ENCODE measurements at regions not wholly inside any gene's neighbourhood (a gene's known extent, or its start where the extent isn't known, plus 50 kb on each side); places are given as distances from the start of the nearest gene placed in this dataset.

GRCh38 chr9:12133416-12133815 lies 559.8 kb upstream of the TYRP1 start:
- Histone ChIP-seq H3K9me2 (replicated peaks; ENCODE audit: low read length) (no peaks in the 10 kb centered on the region), H3K27me3 (ENCODE audit: low read length) (no peaks in the 10 kb centered on the region), H2AFZ (ENCODE audit: low read length) (no peak overlapping the region), H3K4me1 (ENCODE audit: insufficient read depth, low read length) (no peaks in the 10 kb centered on the region), H3K36me3 (ENCODE audit: low read depth, low read length) (no peaks in the 10 kb centered on the region), H3K4me3 (ENCODE audit: low read length) (no peak overlapping the region), H3K4me2 (ENCODE audit: low read length) (no peak overlapping the region), H4K20me1 (ENCODE audit: low read length) (no peaks in the 10 kb centered on the region), H3K9ac (ENCODE audit: low read length) (no peak overlapping the region), H3K9me3 (ENCODE audit: low read length) (no peaks in the 10 kb centered on the region), H3K27ac (ENCODE audit: low read length) (no peak overlapping the region), H3K79me2 (ENCODE audit: low read length) (no peaks in the 10 kb centered on the region), H3F3A (ENCODE audit: low read length, unreplicated experiment) (no peaks in the 10 kb centered on the region)
- intact Hi-C loops (cut with micrococcal nuclease): no loop called here
- DNase-seq (no peak), ATAC-seq (no peak)
- no TSS peak for BruUV-seq (replicated peaks)
- POLR2A ChIA-PET (ENCODE audit: unreplicated experiment): no interaction called here
- TF ChIP-seq, protein P1, sequence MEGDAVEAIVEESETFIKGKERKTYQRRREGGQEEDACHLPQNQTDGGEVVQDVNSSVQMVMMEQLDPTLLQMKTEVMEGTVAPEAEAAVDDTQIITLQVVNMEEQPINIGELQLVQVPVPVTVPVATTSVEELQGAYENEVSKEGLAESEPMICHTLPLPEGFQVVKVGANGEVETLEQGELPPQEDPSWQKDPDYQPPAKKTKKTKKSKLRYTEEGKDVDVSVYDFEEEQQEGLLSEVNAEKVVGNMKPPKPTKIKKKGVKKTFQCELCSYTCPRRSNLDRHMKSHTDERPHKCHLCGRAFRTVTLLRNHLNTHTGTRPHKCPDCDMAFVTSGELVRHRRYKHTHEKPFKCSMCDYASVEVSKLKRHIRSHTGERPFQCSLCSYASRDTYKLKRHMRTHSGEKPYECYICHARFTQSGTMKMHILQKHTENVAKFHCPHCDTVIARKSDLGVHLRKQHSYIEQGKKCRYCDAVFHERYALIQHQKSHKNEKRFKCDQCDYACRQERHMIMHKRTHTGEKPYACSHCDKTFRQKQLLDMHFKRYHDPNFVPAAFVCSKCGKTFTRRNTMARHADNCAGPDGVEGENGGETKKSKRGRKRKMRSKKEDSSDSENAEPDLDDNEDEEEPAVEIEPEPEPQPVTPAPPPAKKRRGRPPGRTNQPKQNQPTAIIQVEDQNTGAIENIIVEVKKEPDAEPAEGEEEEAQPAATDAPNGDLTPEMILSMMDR (conservative IDR thresholded peaks at IDR 0.05; ENCODE audit: low read depth, low read length): no peak
- TF ChIP-seq EZH2phosphoT487 (IDR thresholded peaks at IDR 0.05; ENCODE audit: borderline replicate concordance, low read length) (no peak), EZH2 (IDR thresholded peaks at IDR 0.05; ENCODE audit: low read length, unreplicated experiment) (no peak)
- CTCF ChIA-PET: no interaction called here

- Histone ChIP-seq H3K36me3 (ENCODE audit: low read depth, low read length) (no peaks in the 10 kb centered on the region), H2AFZ (ENCODE audit: low read length) (no peak overlapping the region), H3K9me2 (replicated peaks; ENCODE audit: low read length) (no peaks in the 10 kb centered on the region), H3K4me1 (ENCODE audit: insufficient read depth, low read length) (no peaks in the 10 kb centered on the region), H3K79me2 (ENCODE audit: low read length) (no peaks in the 10 kb centered on the region), H3K27me3 (ENCODE audit: low read length) (no peaks in the 10 kb centered on the region), H3K9ac (ENCODE audit: low read length) (no peak overlapping the region), H3K27ac (ENCODE audit: low read length) (no peak overlapping the region), H3F3A (ENCODE audit: low read length, unreplicated experiment) (no peaks in the 10 kb centered on the region), H4K20me1 (ENCODE audit: low read length) (no peaks in the 10 kb centered on the region), H3K4me3 (ENCODE audit: low read length) (no peak overlapping the region), H3K4me2 (ENCODE audit: low read length) (no peak overlapping the region), H3K9me3 (ENCODE audit: low read length) (no peaks in the 10 kb centered on the region)
- POLR2A ChIA-PET (ENCODE audit: unreplicated experiment): no interaction called here
- intact Hi-C loops (cut with micrococcal nuclease): no loop called here
- CTCF ChIA-PET: no interaction called here
- no peak for ATAC-seq
- DNase-seq: no peak
- TF ChIP-seq EZH2phosphoT487 (IDR thresholded peaks at IDR 0.05; ENCODE audit: borderline replicate concordance, low read length) (no peak), EZH2 (IDR thresholded peaks at IDR 0.05; ENCODE audit: low read length, unreplicated experiment) (no peak)
- TF ChIP-seq, protein P1 (conservative IDR thresholded peaks at IDR 0.05; ENCODE audit: low read depth, low read length): no peak
- BruUV-seq (replicated peaks): no TSS peak
These were observed 551.8 kb upstream of the TYRP1 start for GRCh38 chr9:12141422-12141821.

DNA sequence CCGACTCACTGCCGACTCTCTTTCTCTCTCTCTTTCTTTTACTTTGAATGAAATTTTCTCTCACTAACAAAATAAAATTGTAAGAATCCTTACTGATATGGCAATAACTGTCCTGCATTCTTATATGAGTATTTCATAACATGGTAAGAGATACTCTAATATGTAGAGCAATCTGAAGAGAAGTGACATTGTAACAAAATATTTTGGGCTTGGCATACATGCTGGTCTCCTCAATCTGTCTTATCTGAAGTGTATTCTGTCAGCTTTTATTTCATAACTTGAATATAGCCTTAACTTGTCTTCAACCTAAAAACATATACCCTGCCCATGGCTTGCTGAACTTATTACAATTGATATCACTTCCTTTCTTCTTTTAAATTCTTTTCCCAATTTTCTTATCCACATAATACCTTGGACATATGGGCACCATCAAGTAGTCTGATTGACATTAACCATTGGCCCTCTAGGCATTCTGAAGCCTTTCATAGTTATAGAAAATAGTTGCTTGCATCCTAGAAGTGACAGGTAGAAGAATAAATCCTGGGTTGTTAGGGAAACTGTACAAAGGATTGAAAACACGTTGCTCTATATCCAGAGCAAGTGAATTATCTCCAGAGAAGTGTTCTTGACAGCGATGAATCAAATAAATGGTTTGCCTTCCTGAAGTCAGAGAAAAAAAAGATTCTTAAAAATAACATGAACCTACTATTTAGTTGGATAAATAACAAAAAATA lies 537.6 kb upstream of the TYRP1 start:
- Histone ChIP-seq H3K36me3 (ENCODE audit: low read depth, low read length) (no peaks in the 10 kb centered on the region), H4K20me1 (ENCODE audit: low read length) (no peaks in the 10 kb centered on the region), H3K4me2 (ENCODE audit: low read length) (no peak overlapping the region), H3K27ac (ENCODE audit: low read length) (no peak overlapping the region), H3K4me1 (ENCODE audit: insufficient read depth, low read length) (no peaks in the 10 kb centered on the region), H3K79me2 (ENCODE audit: low read length) (no peaks in the 10 kb centered on the region), H3K9me3 (ENCODE audit: low read length) (no peaks in the 10 kb centered on the region), H2AFZ (ENCODE audit: low read length) (no peak overlapping the region), H3K9ac (ENCODE audit: low read length) (no peak overlapping the region), H3K9me2 (replicated peaks; ENCODE audit: low read length) (no peaks in the 10 kb centered on the region), H3K4me3 (ENCODE audit: low read length) (no peak overlapping the region), H3K27me3 (ENCODE audit: low read length) (no peaks in the 10 kb centered on the region), H3F3A (ENCODE audit: low read length, unreplicated experiment) (no peaks in the 10 kb centered on the region)
- ChIA-PET CTCF (no interaction called here), POLR2A (ENCODE audit: unreplicated experiment) (no interaction called here)
- BruUV-seq (replicated peaks): no TSS peak
- DNase-seq (no peak), ATAC-seq (no peak)
- TF ChIP-seq EZH2 (IDR thresholded peaks at IDR 0.05; ENCODE audit: low read length, unreplicated experiment) (no peak), EZH2phosphoT487 (IDR thresholded peaks at IDR 0.05; ENCODE audit: borderline replicate concordance, low read length) (no peak)
- TF ChIP-seq, protein P1 (conservative IDR thresholded peaks at IDR 0.05; ENCODE audit: low read depth, low read length): no peak
- intact Hi-C loops (cut with micrococcal nuclease): no loop called here
